Small intestine (tissue), 7 donors: ENCODE measurements at regions not wholly inside any gene's neighbourhood (a gene's known extent, or its start where the extent isn't known, plus 50 kb on each side); places are given as distances from the start of the nearest gene placed in this dataset.
A peak's percentile ranks its signal among the peaks of the same experiment; 100 is the strongest.

ENCODE experiments used
- DNase-seq, 2 donors: peaks; one replicate each; pipeline versions ENCODE4 v3.0.0 to v3.0.0-alpha.2; 2013
- FAIRE-seq: peaks from 2 replicates; lab custom pipeline; 2012; peaks lifted over from hg19 to GRCh38; lab: Jason Lieb, UNC
- H3K27ac ChIP-seq, 3 donors: one replicate each; pipeline ENCODE4 v1.5.1; 2013; ENCODE audit warnings: low read length in 2 of 3, mild to moderate bottlenecking in 2 of 3, control low read depth in 1 of 3, inconsistent platforms in 1 of 3, low read depth in 1 of 3, moderate library complexity in 1 of 3
- H3K27me3 ChIP-seq, 3 donors: one replicate each; pipeline ENCODE4 v1.6.1; 2013; ENCODE audit warnings: low read length in 3 of 3, inconsistent platforms in 1 of 3; ENCODE audit not compliant: control insufficient read depth in 3 of 3, insufficient read depth in 3 of 3
- H3K36me3 ChIP-seq, 3 donors: one replicate each; pipeline ENCODE4 v1.6.1; 2013; ENCODE audit warnings: low read length in 3 of 3, inconsistent platforms in 1 of 3, low read depth in 1 of 3, mild to moderate bottlenecking in 1 of 3, moderate library complexity in 1 of 3; ENCODE audit not compliant: control insufficient read depth in 3 of 3, insufficient read depth in 2 of 3
- H3K4me1 ChIP-seq, 3 donors: one replicate each; pipeline ENCODE4 v1.6.1; 2013; ENCODE audit warnings: low read length in 2 of 3, inconsistent platforms in 1 of 3, low read depth in 1 of 3, mild to moderate bottlenecking in 1 of 3, moderate library complexity in 1 of 3; ENCODE audit not compliant: control insufficient read depth in 3 of 3, insufficient read depth in 2 of 3
- H3K4me3 ChIP-seq, 3 donors: one replicate each; pipeline ENCODE4 v1.5.1; 2013; ENCODE audit warnings: low read length in 3 of 3, control low read depth in 1 of 3, inconsistent platforms in 1 of 3, low read depth in 1 of 3, mild to moderate bottlenecking in 1 of 3, moderate library complexity in 1 of 3
- H3K9me3 ChIP-seq, 2 donors: one replicate each; pipeline ENCODE4 v1.6.1; 2013; ENCODE audit warnings: low read depth in 1 of 2, low read length in 1 of 2; ENCODE audit not compliant: control insufficient read depth in 2 of 2, insufficient read depth in 1 of 2
- WGBS, 3 donors: extraction: QIAGEN DNeasy Blood & Tissue Kit; methylation state at CpG; one replicate each; pipeline ENCODE4 v1.1.7; 2013; 5-methylcytosine and 5-hydroxymethylcytosine counted together
- donor health status: healthy with polysubstance abuse.
- donor health status: control.
- donor health status: control.
- donor health status: Bipolar disorder and iron deficiency.
- donor health status: healthy.

GRCh38 chr3:1870738-1871137 is 227.9 kb upstream of the CNTN4 start:
- no peaks in the 10 kb centered on the region for H3K36me3 ChIP-seq
- DNase-seq (no peak), FAIRE-seq (no peak)
- H3K4me1 ChIP-seq = no peaks in the 10 kb centered on the region
- H3K27ac ChIP-seq = no peak overlapping the region
- H3K27me3 ChIP-seq = no peaks in the 10 kb centered on the region
- 92 to 93% (median 93%) methylated on average over 7 of the region's 7 CpGs for WGBS, 3 donors
- H3K4me3 ChIP-seq = no peak overlapping the region
- no peaks in the 10 kb centered on the region for H3K9me3 ChIP-seq

- 52 to 85% (median 72%) methylated on average over 1 of the region's 1 CpG for WGBS, 3 donors
- DNase-seq = no peak
- no peaks in the 10 kb centered on the region for H3K4me1 ChIP-seq
- H3K27ac ChIP-seq = no peak overlapping the region
- no peaks in the 10 kb centered on the region for H3K27me3 ChIP-seq
- no peaks in the 10 kb centered on the region for H3K9me3 ChIP-seq
- H3K36me3 ChIP-seq = no peaks in the 10 kb centered on the region
- H3K4me3 ChIP-seq = no peak overlapping the region
- no peak for FAIRE-seq
Measured at GRCh38 chr3:1883534-1883933, 215.1 kb upstream of the CNTN4 start.

- H3K9me3 ChIP-seq = peaks cover 0 to 20% of the 10 kb centered on the region in 2 donors
- H3K36me3 ChIP-seq = no peaks in the 10 kb centered on the region
- H3K27ac ChIP-seq = no peak overlapping the region
- H3K4me3 ChIP-seq = no peak overlapping the region
- FAIRE-seq (no peak), DNase-seq (no peak)
- WGBS, 3 donors = 52 to 68% (median 63%) methylated on average over 2 of the region's 2 CpGs
- H3K4me1 ChIP-seq = no peaks in the 10 kb centered on the region
- H3K27me3 ChIP-seq = no peaks in the 10 kb centered on the region
Measured at GRCh38 chr3:1892459-1892858, 206.2 kb upstream of the CNTN4 start.

- Histone ChIP-seq H3K27ac (no peak overlapping the region), H3K36me3 (no peaks in the 10 kb centered on the region), H3K4me3 (no peak overlapping the region), H3K4me1 (no peaks in the 10 kb centered on the region), H3K27me3 (no peaks in the 10 kb centered on the region), H3K9me3 (no peaks in the 10 kb centered on the region)
- no peak for DNase-seq
- WGBS, 3 donors = 79 to 87% (median 83%) methylated on average over 4 of the region's 4 CpGs
- FAIRE-seq = no peak
Measured at GRCh38 chr3:1902416-1902815, 196.2 kb upstream of the CNTN4 start.

GRCh38 chr3:1903111-1903510 is 195.6 kb upstream of the CNTN4 start:
- DNase-seq (peak in 1 of 2 donors; percentile 3), FAIRE-seq (no peak)
- no peaks in the 10 kb centered on the region for H3K36me3 ChIP-seq
- no peak overlapping the region for H3K27ac ChIP-seq
- no peaks in the 10 kb centered on the region for H3K4me1 ChIP-seq
- WGBS, 3 donors = 48 to 53% (median 51%) methylated on average over 3 of the region's 3 CpGs
- H3K9me3 ChIP-seq = no peaks in the 10 kb centered on the region
- no peak overlapping the region for H3K4me3 ChIP-seq
- no peaks in the 10 kb centered on the region for H3K27me3 ChIP-seq

GRCh38 chr3:1907911-1908310 is 190.8 kb upstream of the CNTN4 start:
- WGBS, 3 donors = 51 to 71% (median 59%) methylated on average over 2 of the region's 2 CpGs
- H3K4me3 ChIP-seq = no peak overlapping the region
- H3K4me1 ChIP-seq = no peaks in the 10 kb centered on the region
- H3K27ac ChIP-seq = no peak overlapping the region
- H3K9me3 ChIP-seq = no peaks in the 10 kb centered on the region
- H3K27me3 ChIP-seq = no peaks in the 10 kb centered on the region
- no peak for DNase-seq
- no peak for FAIRE-seq
- H3K36me3 ChIP-seq = no peaks in the 10 kb centered on the region

- Histone ChIP-seq H3K4me3 (no peak overlapping the region), H3K36me3 (no peaks in the 10 kb centered on the region), H3K4me1 (no peaks in the 10 kb centered on the region), H3K9me3 (no peaks in the 10 kb centered on the region), H3K27me3 (no peaks in the 10 kb centered on the region), H3K27ac (no peak overlapping the region)
- 64 to 81% (median 67%) methylated on average over 2 of the region's 2 CpGs for WGBS, 3 donors
- FAIRE-seq (no peak), DNase-seq (no peak)
Measured at GRCh38 chr3:1908651-1909445, 189.8 kb upstream of the CNTN4 start.

- 87 to 92% (median 92%) methylated on average over 3 of the region's 3 CpGs for WGBS, 3 donors
- H3K36me3 ChIP-seq = no peaks in the 10 kb centered on the region
- DNase-seq (no peak), FAIRE-seq (no peak)
- no peaks in the 10 kb centered on the region for H3K27me3 ChIP-seq
- H3K4me1 ChIP-seq = no peaks in the 10 kb centered on the region
- no peaks in the 10 kb centered on the region for H3K9me3 ChIP-seq
- no peak overlapping the region for H3K27ac ChIP-seq
- H3K4me3 ChIP-seq = no peak overlapping the region
Measured at GRCh38 chr3:1910322-1910721, 188.3 kb upstream of the CNTN4 start.
